H1 (cell line): ENCODE measurements at regions not wholly inside any gene's neighbourhood (a gene's known extent, or its start where the extent isn't known, plus 50 kb on each side); places are given as distances from the start of the nearest gene placed in this dataset.

Experiments used
- TF ChIP-seq, protein P1 (sequence below), 3 experiments: IDR thresholded peaks; 1 replicate in 2 of 3; 2 replicates in 1 of 3; pipeline versions ENCODE4 v1.5.1 to v1.6.1; 2011; ENCODE audit warnings: low read length in 3 of 3, mild to moderate bottlenecking in 3 of 3, inconsistent platforms in 2 of 3, low read depth in 1 of 3, moderate library complexity in 1 of 3; ENCODE audit not compliant: insufficient read depth in 1 of 3; ENCODE audit errors: control extremely low read depth in 1 of 3

DNA sequence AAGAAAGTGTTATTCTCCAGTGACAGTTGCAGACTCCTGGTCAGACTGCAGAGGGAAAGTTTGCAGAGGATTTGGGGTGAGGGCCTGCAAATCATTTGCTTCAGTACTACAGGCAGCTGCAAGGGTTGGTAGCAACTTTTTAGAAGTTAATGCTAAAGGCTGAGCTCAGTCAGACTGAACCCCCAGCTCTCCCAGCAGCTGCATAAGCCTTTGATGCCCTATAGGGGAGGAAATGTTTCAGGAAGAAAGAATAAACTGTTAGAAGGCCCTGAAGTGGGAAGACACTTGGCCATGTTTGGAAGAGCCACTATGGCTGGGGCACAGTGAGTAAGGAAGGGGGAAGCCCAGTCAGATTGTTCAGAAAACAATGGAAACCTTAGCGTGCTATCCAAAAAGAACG, 383.6 kb downstream of the TTLL7 start (continued):
- TF ChIP-seq, protein P1, sequence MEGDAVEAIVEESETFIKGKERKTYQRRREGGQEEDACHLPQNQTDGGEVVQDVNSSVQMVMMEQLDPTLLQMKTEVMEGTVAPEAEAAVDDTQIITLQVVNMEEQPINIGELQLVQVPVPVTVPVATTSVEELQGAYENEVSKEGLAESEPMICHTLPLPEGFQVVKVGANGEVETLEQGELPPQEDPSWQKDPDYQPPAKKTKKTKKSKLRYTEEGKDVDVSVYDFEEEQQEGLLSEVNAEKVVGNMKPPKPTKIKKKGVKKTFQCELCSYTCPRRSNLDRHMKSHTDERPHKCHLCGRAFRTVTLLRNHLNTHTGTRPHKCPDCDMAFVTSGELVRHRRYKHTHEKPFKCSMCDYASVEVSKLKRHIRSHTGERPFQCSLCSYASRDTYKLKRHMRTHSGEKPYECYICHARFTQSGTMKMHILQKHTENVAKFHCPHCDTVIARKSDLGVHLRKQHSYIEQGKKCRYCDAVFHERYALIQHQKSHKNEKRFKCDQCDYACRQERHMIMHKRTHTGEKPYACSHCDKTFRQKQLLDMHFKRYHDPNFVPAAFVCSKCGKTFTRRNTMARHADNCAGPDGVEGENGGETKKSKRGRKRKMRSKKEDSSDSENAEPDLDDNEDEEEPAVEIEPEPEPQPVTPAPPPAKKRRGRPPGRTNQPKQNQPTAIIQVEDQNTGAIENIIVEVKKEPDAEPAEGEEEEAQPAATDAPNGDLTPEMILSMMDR (IDR thresholded peaks at IDR 0.05; ENCODE audit: control extremely low read depth in 1 of 3, insufficient read depth in 1 of 3, low read depth in 1 of 3, low read length in 3 of 3), result no peak
